Stomach (tissue), 8 donors: ENCODE measurements at regions not wholly inside any gene's neighbourhood (a gene's known extent, or its start where the extent isn't known, plus 50 kb on each side); places are given as distances from the start of the nearest gene placed in this dataset.

Experiments
- DNase-seq, 2 donors: peaks; one replicate each; pipeline versions ENCODE4 v3.0.0 to v3.0.0-alpha.2; 2013 to 2019
- H3K27ac ChIP-seq, 5 donors: fragments of 200-600 bp in 4 of 5; sonication (generic) in 4 of 5; one replicate each; pipeline ENCODE4 v1.5.1; 2013 to 2019; ENCODE audit warnings: mild to moderate bottlenecking in 1 of 5, moderate library complexity in 1 of 5
- H3K27me3 ChIP-seq, 3 donors: fragments of 200-600 bp; sonication (generic); one replicate each; pipeline ENCODE4 v1.5.1; 2017 to 2019; ENCODE audit warnings: mixed run types in 1 of 3
- H3K36me3 ChIP-seq, 4 donors: fragments of 200-600 bp; sonication (generic); 1 replicate in 3 of 4; 2 replicates in 1 of 4; pipeline ENCODE4 v1.5.1; 2016 to 2019
- H3K4me1 ChIP-seq, 4 donors: fragments of 200-600 bp; sonication (generic); one replicate each; pipeline ENCODE4 v1.5.1; 2016 to 2019
- H3K4me3 ChIP-seq, 4 donors: fragments of 200-600 bp; sonication (generic) in 3 of 4; one replicate each; pipeline ENCODE4 v1.5.1; 2016 to 2019; ENCODE audit warnings: mild to moderate bottlenecking in 1 of 4
- H3K9me3 ChIP-seq, 4 donors: fragments of 200-600 bp; sonication (generic); one replicate each; pipeline ENCODE4 v1.5.1; 2016 to 2019
- EP300 ChIP-seq: sonication (generic); formaldehyde crosslinking; IDR thresholded peaks from one replicate; pipeline ENCODE4 v1.6.1; 2017; ENCODE audit warnings: antibody characterized with exemption
- POLR2A ChIP-seq, 4 donors: fragments of 450-650 bp; IDR thresholded peaks; one replicate each; pipeline ENCODE4 v1.6.1; 2016; ENCODE audit warnings: antibody characterized with exemption in 4 of 4, control low read depth in 2 of 4, mild to moderate bottlenecking in 1 of 4, moderate library complexity in 1 of 4
- POLR2AphosphoS5 ChIP-seq, 3 donors: sonication (generic); formaldehyde crosslinking; IDR thresholded peaks; one replicate each; pipeline ENCODE4 v1.6.1; 2016; ENCODE audit warnings: antibody characterized with exemption in 3 of 3
- WGBS, 5 donors: extraction: QIAGEN DNeasy Blood & Tissue Kit in 3 of 5; methylation state at CpG; one replicate each; pipeline versions ENCODE4 v1.1.5 to v1.1.7; 2013 to 2018; 5-methylcytosine and 5-hydroxymethylcytosine counted together
- intact Hi-C: fragments of 100-400 bp; cut with DNase I; formaldehyde crosslinking; loops from one replicate; pipeline ENCODE4 v1.15.1; 2023; ENCODE audit warnings: low total_unique reads
- TF ChIP-seq, protein P1 (sequence below), 7 experiments: fragments of 450-650 bp in 4 of 7; fragments of 200-600 bp in 3 of 7; sonication (generic) in 3 of 7; IDR thresholded peaks; one replicate each; pipeline ENCODE4 v1.5.1; 2016 to 2019; ENCODE audit warnings: antibody characterized with exemption in 7 of 7, control low read depth in 2 of 7, mild to moderate bottlenecking in 1 of 7
- donor health status: healthy with polysubstance abuse.
- donor health status: Bipolar disorder and iron deficiency.
- donor health status: healthy.

- no peak for DNase-seq
- WGBS, 5 donors = 71 to 94% (median 88%) methylated on average over 5 of the region's 5 CpGs
Observed at GRCh38 chr19:30082611-30083010, 140.6 kb downstream of the URI1 start.

GRCh38 chr19:30083125-30083681 is 141.2 kb downstream of the URI1 start:
- intact Hi-C loops = no loop called here
- TF ChIP-seq POLR2A (IDR thresholded peaks at IDR 0.05) (no peak), EP300 (no peak), POLR2AphosphoS5 (IDR thresholded peaks at IDR 0.05) (no peak)
- TF ChIP-seq, protein P1, sequence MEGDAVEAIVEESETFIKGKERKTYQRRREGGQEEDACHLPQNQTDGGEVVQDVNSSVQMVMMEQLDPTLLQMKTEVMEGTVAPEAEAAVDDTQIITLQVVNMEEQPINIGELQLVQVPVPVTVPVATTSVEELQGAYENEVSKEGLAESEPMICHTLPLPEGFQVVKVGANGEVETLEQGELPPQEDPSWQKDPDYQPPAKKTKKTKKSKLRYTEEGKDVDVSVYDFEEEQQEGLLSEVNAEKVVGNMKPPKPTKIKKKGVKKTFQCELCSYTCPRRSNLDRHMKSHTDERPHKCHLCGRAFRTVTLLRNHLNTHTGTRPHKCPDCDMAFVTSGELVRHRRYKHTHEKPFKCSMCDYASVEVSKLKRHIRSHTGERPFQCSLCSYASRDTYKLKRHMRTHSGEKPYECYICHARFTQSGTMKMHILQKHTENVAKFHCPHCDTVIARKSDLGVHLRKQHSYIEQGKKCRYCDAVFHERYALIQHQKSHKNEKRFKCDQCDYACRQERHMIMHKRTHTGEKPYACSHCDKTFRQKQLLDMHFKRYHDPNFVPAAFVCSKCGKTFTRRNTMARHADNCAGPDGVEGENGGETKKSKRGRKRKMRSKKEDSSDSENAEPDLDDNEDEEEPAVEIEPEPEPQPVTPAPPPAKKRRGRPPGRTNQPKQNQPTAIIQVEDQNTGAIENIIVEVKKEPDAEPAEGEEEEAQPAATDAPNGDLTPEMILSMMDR (IDR thresholded peaks at IDR 0.05) = no peak
- H3K9me3 ChIP-seq = peaks cover 0 to 6% (median 2%) of the 10 kb centered on the region in 4 donors
- DNase-seq = no peak
- H3K36me3 ChIP-seq = no peaks in the 10 kb centered on the region
- no peak overlapping the region for H3K27ac ChIP-seq
- 78 to 85% (median 83%) methylated on average over 16 to 17 of the region's 17 CpGs for WGBS, 5 donors
- H3K27me3 ChIP-seq = peaks cover 0 to 33% (median 0%) of the 10 kb centered on the region in 3 donors
- H3K4me1 ChIP-seq = no peaks in the 10 kb centered on the region
- no peak overlapping the region for H3K4me3 ChIP-seq

More at GRCh38 chr19:30082611-30083010, 140.6 kb downstream of the URI1 start:
- TF ChIP-seq, protein P1 (IDR thresholded peaks at IDR 0.05) = no peak
- TF ChIP-seq POLR2A (IDR thresholded peaks at IDR 0.05) = no peak
- TF ChIP-seq POLR2AphosphoS5 (IDR thresholded peaks at IDR 0.05) = no peak
- TF ChIP-seq EP300 = no peak
- Histone ChIP-seq H3K27me3 (peaks cover 0 to 39% (median 0%) of the 10 kb centered on the region in 3 donors), H3K36me3 (no peaks in the 10 kb centered on the region), H3K4me3 (no peak overlapping the region), H3K4me1 (no peaks in the 10 kb centered on the region), H3K27ac (no peak overlapping the region), H3K9me3 (peaks cover 0 to 6% (median 2%) of the 10 kb centered on the region in 4 donors)
- intact Hi-C loops = no loop called here

DNA sequence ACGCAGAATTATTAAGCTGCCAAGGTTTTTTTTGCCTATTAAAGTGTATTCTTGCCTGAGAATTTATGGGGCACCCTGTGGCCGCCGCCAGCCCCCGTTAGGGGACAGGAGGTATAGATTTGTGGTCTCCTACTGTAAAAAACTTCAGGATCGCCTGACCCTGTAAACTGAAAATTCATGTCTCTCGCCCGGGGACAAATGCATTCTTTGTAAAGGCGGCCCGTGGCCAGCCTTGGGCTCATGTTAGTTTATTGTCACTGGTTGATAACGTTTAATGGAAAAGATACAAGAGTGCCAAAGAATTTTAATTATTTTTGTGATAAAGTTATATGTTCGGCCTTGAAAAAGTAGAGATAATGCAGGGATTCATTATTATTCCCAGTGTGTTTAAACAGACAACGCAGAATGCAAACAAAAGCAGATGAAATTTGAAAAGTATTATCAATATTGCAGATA is 141.7 kb downstream of the URI1 start:
- intact Hi-C loops = no loop called here
- WGBS, 5 donors = 36 to 53% (median 52%) methylated on average over 12 of the region's 12 CpGs
- Histone ChIP-seq H3K27me3 (peaks cover 0 to 30% (median 0%) of the 10 kb centered on the region in 3 donors), H3K9me3 (peaks cover 0 to 6% (median 2%) of the 10 kb centered on the region in 4 donors), H3K36me3 (no peaks in the 10 kb centered on the region), H3K27ac (no peak overlapping the region), H3K4me1 (no peaks in the 10 kb centered on the region), H3K4me3 (no peak overlapping the region)
- TF ChIP-seq POLR2AphosphoS5 (IDR thresholded peaks at IDR 0.05) = no peak
- no peak for TF ChIP-seq EP300
- TF ChIP-seq, protein P1 (IDR thresholded peaks at IDR 0.05) = no peak
- TF ChIP-seq POLR2A (IDR thresholded peaks at IDR 0.05) = no peak
- no peak for DNase-seq

- Histone ChIP-seq H3K27ac (no peak overlapping the region), H3K9me3 (peaks cover 0 to 6% (median 2%) of the 10 kb centered on the region in 4 donors), H3K27me3 (peaks cover 0 to 35% (median 0%) of the 10 kb centered on the region in 3 donors), H3K4me1 (no peaks in the 10 kb centered on the region), H3K4me3 (no peak overlapping the region), H3K36me3 (no peaks in the 10 kb centered on the region)
- TF ChIP-seq, protein P1 (IDR thresholded peaks at IDR 0.05) = no peak
- TF ChIP-seq POLR2AphosphoS5 (IDR thresholded peaks at IDR 0.05) (no peak), EP300 (no peak), POLR2A (IDR thresholded peaks at IDR 0.05) (no peak)
- 69 to 86% (median 79%) methylated on average over 12 of the region's 12 CpGs for WGBS, 5 donors
- DNase-seq = peak in 1 of 2 donors; percentile 35
- intact Hi-C loops = no loop called here
Observed at GRCh38 chr19:30084390-30084819, 142.4 kb downstream of the URI1 start.
